ENCODE measurements at regions not wholly inside any gene's neighbourhood (a gene's known extent, or its start where the extent isn't known, plus 50 kb on each side); places are given as distances from the start of the nearest gene placed in this dataset.

- no peaks in the 10 kb centered on the region for H3K27me3 ChIP-seq
- H3K36me3 ChIP-seq = no peaks in the 10 kb centered on the region
- no peak for DNase-seq
- H3K27ac ChIP-seq = peak overlapping the region; percentile 16
- no peaks in the 10 kb centered on the region for H3K4me1 ChIP-seq
- no peak overlapping the region for H3K4me3 ChIP-seq
- H3K9ac ChIP-seq (ENCODE audit: low read depth in 2 of 2, low read length in 2 of 2) = no peak overlapping the region
- intact Hi-C loops (cut with DNase I) = no loop called here
- no peaks in the 10 kb centered on the region for H3K9me3 ChIP-seq
- no peak for TF ChIP-seq CTCF (IDR thresholded peaks at IDR 0.05)
Measured at GRCh38 chr7:117951285-117951684, 78.0 kb upstream of the CTTNBP2 start.

- Histone ChIP-seq H3K4me1 (no peaks in the 10 kb centered on the region), H3K27ac (no peak overlapping the region), H3K27me3 (no peaks in the 10 kb centered on the region), H3K36me3 (no peaks in the 10 kb centered on the region), H3K9ac (ENCODE audit: low read depth in 2 of 2, low read length in 2 of 2) (no peak overlapping the region), H3K9me3 (no peaks in the 10 kb centered on the region), H3K4me3 (no peak overlapping the region)
- DNase-seq = no peak
- intact Hi-C loops (cut with DNase I) = no loop called here
- no peak for TF ChIP-seq CTCF (IDR thresholded peaks at IDR 0.05)
Measured at GRCh38 chr7:117951691-117952280, 78.5 kb upstream of the CTTNBP2 start.

- Histone ChIP-seq H3K4me3 (no peak overlapping the region), H3K36me3 (no peaks in the 10 kb centered on the region), H3K9ac (ENCODE audit: low read depth in 2 of 2, low read length in 2 of 2) (no peak overlapping the region), H3K27ac (no peak overlapping the region), H3K4me1 (no peaks in the 10 kb centered on the region), H3K27me3 (no peaks in the 10 kb centered on the region), H3K9me3 (no peaks in the 10 kb centered on the region)
- TF ChIP-seq CTCF (IDR thresholded peaks at IDR 0.05) = no peak
- DNase-seq = no peak
- intact Hi-C loops (cut with DNase I) = no loop called here
Measured at GRCh38 chr7:117955046-117955445, 81.8 kb upstream of the CTTNBP2 start.

- H3K4me3 ChIP-seq = no peak overlapping the region
- no peak for DNase-seq
- H3K4me1 ChIP-seq = peaks cover 3% of the 10 kb centered on the region
- no peaks in the 10 kb centered on the region for H3K9me3 ChIP-seq
- no peak overlapping the region for H3K27ac ChIP-seq
- intact Hi-C loops (cut with DNase I) = no loop called here
- no peaks in the 10 kb centered on the region for H3K27me3 ChIP-seq
- no peak for TF ChIP-seq CTCF (IDR thresholded peaks at IDR 0.05)
- H3K36me3 ChIP-seq = no peaks in the 10 kb centered on the region
- no peak overlapping the region for H3K9ac ChIP-seq (ENCODE audit: low read depth in 2 of 2, low read length in 2 of 2)
Measured at GRCh38 chr7:117960351-117960750, 87.1 kb upstream of the CTTNBP2 start.

GRCh38 chr7:117961235-117961634 is 88.0 kb upstream of the CTTNBP2 start:
- no peak overlapping the region for H3K9ac ChIP-seq (ENCODE audit: low read depth in 2 of 2, low read length in 2 of 2)
- no peaks in the 10 kb centered on the region for H3K36me3 ChIP-seq
- no peak for DNase-seq
- H3K4me3 ChIP-seq = no peak overlapping the region
- H3K4me1 ChIP-seq = peaks cover 3% of the 10 kb centered on the region
- intact Hi-C loops (cut with DNase I) = no loop called here
- no peaks in the 10 kb centered on the region for H3K27me3 ChIP-seq
- H3K9me3 ChIP-seq = no peaks in the 10 kb centered on the region
- H3K27ac ChIP-seq = no peak overlapping the region
- no peak for TF ChIP-seq CTCF (IDR thresholded peaks at IDR 0.05)

Measured in colonic mucosa (tissue), 4 donors.